Keratinocyte (primary cell): ENCODE measurements at regions not wholly inside any gene's neighbourhood (a gene's known extent, or its start where the extent isn't known, plus 50 kb on each side); places are given as distances from the start of the nearest gene placed in this dataset.
A peak's percentile ranks its signal among the peaks of the same experiment; 100 is the strongest.

Experiments
- DNase-seq: peaks from one replicate; pipeline ENCODE4 v3.0.0-alpha.2; 2011; ENCODE audit warnings: low read depth, missing footprints, low spot score
- FAIRE-seq: peaks from 2 replicates; lab custom pipeline; 2011; peaks lifted over from hg19 to GRCh38; lab: Jason Lieb, UNC
- H2AFZ ChIP-seq: 2 replicates; pipeline ENCODE4 v1.6.0; 2012; ENCODE audit warnings: low read length, control low read depth, inconsistent platforms; ENCODE audit not compliant: control insufficient read depth
- H3K27ac ChIP-seq: 2 replicates; pipeline ENCODE4 v1.5.1; 2011; ENCODE audit warnings: low read length; ENCODE audit not compliant: control insufficient read depth, insufficient read depth
- H3K27me3 ChIP-seq: 3 replicates; pipeline ENCODE4 v1.6.0; 2011; ENCODE audit warnings: low read length; ENCODE audit not compliant: control insufficient read depth, insufficient read depth; ENCODE audit errors: extremely low read depth
- H3K36me3 ChIP-seq, 2 experiments: 2 replicates in 1 of 2; 3 replicates in 1 of 2; pipeline ENCODE4 v1.5.1; 2011; ENCODE audit warnings: low read length in 2 of 2, mild to moderate bottlenecking in 1 of 2; ENCODE audit not compliant: control insufficient read depth in 2 of 2, insufficient read depth in 2 of 2; ENCODE audit errors: extremely low read depth in 1 of 2
- H3K4me1 ChIP-seq: 3 replicates; pipeline ENCODE4 v1.5.1; 2011; ENCODE audit warnings: low read length; ENCODE audit not compliant: control insufficient read depth, insufficient read depth; ENCODE audit errors: extremely low read depth
- H3K4me2 ChIP-seq: 3 replicates; pipeline ENCODE4 v1.6.0; 2011; ENCODE audit warnings: low read depth, low read length; ENCODE audit not compliant: control insufficient read depth, insufficient read depth; ENCODE audit errors: extremely low read depth
- H3K4me3 ChIP-seq, 3 experiments: fragments of 200-600 bp in 1 of 3; sonication (generic) in 1 of 3; 2 replicates in 2 of 3; 3 replicates in 1 of 3; pipeline ENCODE4 v1.5.1; 2011 to 2016; ENCODE audit warnings: low read length in 3 of 3, mild to moderate bottlenecking in 3 of 3, control low read depth in 2 of 3, inconsistent platforms in 1 of 3, low read depth in 1 of 3, mixed read lengths in 1 of 3, mixed run types in 1 of 3, moderate library complexity in 1 of 3; ENCODE audit not compliant: control insufficient read depth in 2 of 3, insufficient read depth in 2 of 3; ENCODE audit errors: extremely low read depth in 1 of 3
- H3K79me2 ChIP-seq: 2 replicates; pipeline ENCODE4 v1.6.0; 2012; ENCODE audit warnings: low read length; ENCODE audit not compliant: control insufficient read depth, insufficient read depth
- H3K9ac ChIP-seq: 3 replicates; pipeline ENCODE4 v1.6.0; 2011; ENCODE audit warnings: low read length; ENCODE audit not compliant: control insufficient read depth, insufficient read depth; ENCODE audit errors: extremely low read depth
- H3K9me1 ChIP-seq: 3 replicates; pipeline ENCODE4 v1.6.0; 2011; ENCODE audit warnings: low read length; ENCODE audit not compliant: control insufficient read depth, insufficient read depth; ENCODE audit errors: extremely low read depth
- H3K9me3 ChIP-seq: 2 replicates; pipeline ENCODE4 v1.5.1; 2012; ENCODE audit warnings: low read depth, low read length; ENCODE audit not compliant: control insufficient read depth
- H4K20me1 ChIP-seq: 3 replicates; pipeline ENCODE4 v1.6.0; 2011; ENCODE audit warnings: low read length; ENCODE audit not compliant: control insufficient read depth, insufficient read depth; ENCODE audit errors: extremely low read depth
- EZH2 ChIP-seq: IDR thresholded peaks from one replicate; pipeline ENCODE4 v1.6.1; 2012; ENCODE audit warnings: inconsistent platforms, mild to moderate bottlenecking, low read length, moderate library complexity
- dilution Hi-C: fragments of 300-500 bp; cut with MboI; formaldehyde crosslinking; loops from one replicate; pipeline ENCODE4 v1.7.0; 2020; ENCODE audit warnings: low sequenced_read_pairs; ENCODE audit not compliant: extremely low pct_ligation_motif_present
- TF ChIP-seq, protein P1 (sequence below), 3 experiments: IDR thresholded peaks in 1 of 3; conservative IDR thresholded peaks in 1 of 3; optimal IDR thresholded peaks in 1 of 3; 2 replicates in 2 of 3; 3 replicates in 1 of 3; pipeline versions ENCODE3 to v1.5.1; 2011; ENCODE audit warnings: low read length in 3 of 3, mild to moderate bottlenecking in 3 of 3, moderate library complexity in 2 of 3, control low read depth in 1 of 3, inconsistent platforms in 1 of 3; ENCODE audit not compliant: insufficient read depth in 2 of 3; ENCODE audit errors: extremely low read depth in 1 of 3

DNA sequence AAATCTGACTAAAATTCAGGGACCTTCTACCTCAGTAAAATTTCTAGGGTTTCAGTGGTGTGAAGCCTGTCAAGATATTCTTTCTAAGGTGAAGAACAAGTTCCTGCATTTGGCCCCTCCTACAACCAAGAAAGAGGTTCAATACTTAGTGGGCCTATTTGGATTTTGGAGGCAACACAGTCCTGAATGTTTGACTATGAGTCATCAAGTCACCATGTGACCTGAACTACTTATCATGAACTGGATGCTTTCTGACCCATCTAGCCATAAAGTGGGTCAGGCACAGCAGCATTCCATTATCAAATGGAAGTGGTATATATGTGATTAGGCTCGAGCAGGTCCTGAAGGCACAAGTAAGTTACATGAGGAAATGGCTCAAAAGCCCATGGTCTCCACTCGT lies 163.0 kb upstream of the IRS2 start:
- Histone ChIP-seq H3K27me3 (no peaks in the 10 kb centered on the region), H3K79me2 (no peaks in the 10 kb centered on the region), H3K36me3 (no peaks in the 10 kb centered on the region), H3K9me3 (peaks cover 6% of the 10 kb centered on the region), H3K4me1 (peaks cover 10% of the 10 kb centered on the region), H3K4me3 (no peak overlapping the region), H3K9ac (no peak overlapping the region), H3K4me2 (no peak overlapping the region), H3K27ac (no peak overlapping the region), H2AFZ (no peak overlapping the region), H3K9me1 (no peaks in the 10 kb centered on the region), H4K20me1 (no peaks in the 10 kb centered on the region)
- dilution Hi-C loops = no loop called here
- FAIRE-seq (peak; percentile 46), DNase-seq (no peak)
- no peak for TF ChIP-seq EZH2
- TF ChIP-seq, protein P1, sequence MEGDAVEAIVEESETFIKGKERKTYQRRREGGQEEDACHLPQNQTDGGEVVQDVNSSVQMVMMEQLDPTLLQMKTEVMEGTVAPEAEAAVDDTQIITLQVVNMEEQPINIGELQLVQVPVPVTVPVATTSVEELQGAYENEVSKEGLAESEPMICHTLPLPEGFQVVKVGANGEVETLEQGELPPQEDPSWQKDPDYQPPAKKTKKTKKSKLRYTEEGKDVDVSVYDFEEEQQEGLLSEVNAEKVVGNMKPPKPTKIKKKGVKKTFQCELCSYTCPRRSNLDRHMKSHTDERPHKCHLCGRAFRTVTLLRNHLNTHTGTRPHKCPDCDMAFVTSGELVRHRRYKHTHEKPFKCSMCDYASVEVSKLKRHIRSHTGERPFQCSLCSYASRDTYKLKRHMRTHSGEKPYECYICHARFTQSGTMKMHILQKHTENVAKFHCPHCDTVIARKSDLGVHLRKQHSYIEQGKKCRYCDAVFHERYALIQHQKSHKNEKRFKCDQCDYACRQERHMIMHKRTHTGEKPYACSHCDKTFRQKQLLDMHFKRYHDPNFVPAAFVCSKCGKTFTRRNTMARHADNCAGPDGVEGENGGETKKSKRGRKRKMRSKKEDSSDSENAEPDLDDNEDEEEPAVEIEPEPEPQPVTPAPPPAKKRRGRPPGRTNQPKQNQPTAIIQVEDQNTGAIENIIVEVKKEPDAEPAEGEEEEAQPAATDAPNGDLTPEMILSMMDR (optimal IDR thresholded peaks at IDR 0.05 in 1 of 3, IDR thresholded peaks at IDR 0.05 in 1 of 3, conservative IDR thresholded peaks at IDR 0.05 in 1 of 3; ENCODE audit: extremely low read depth in 1 of 3, insufficient read depth in 2 of 3, low read length in 3 of 3) = no peak

- H3K9me1 ChIP-seq = no peaks in the 10 kb centered on the region
- no peak overlapping the region for H3K4me3 ChIP-seq
- H4K20me1 ChIP-seq = no peaks in the 10 kb centered on the region
- no peak for FAIRE-seq
- H3K9ac ChIP-seq = no peak overlapping the region
- no peaks in the 10 kb centered on the region for H3K79me2 ChIP-seq
- H3K9me3 ChIP-seq = peaks cover 15% of the 10 kb centered on the region
- H3K27ac ChIP-seq = no peak overlapping the region
- TF ChIP-seq, protein P1 (optimal IDR thresholded peaks at IDR 0.05 in 1 of 3, IDR thresholded peaks at IDR 0.05 in 1 of 3, conservative IDR thresholded peaks at IDR 0.05 in 1 of 3; ENCODE audit: extremely low read depth in 1 of 3, insufficient read depth in 2 of 3, low read length in 3 of 3) = no peak
- TF ChIP-seq EZH2 = no peak
- no peak overlapping the region for H3K4me2 ChIP-seq
- dilution Hi-C loops = no loop called here
- H3K4me1 ChIP-seq = peaks cover 10% of the 10 kb centered on the region
- H3K27me3 ChIP-seq = no peaks in the 10 kb centered on the region
- no peak overlapping the region for H2AFZ ChIP-seq
- no peak for DNase-seq
- no peaks in the 10 kb centered on the region for H3K36me3 ChIP-seq
Observed at GRCh38 chr13:109947006-109947405, 160.6 kb upstream of the IRS2 start.
